Stimulated activated CD4-positive, alpha-beta T cell treated with anti-CD3 and anti-CD28 coated beads, Interleukin-4, amount 100 ng/mL, for 24 hours (primary cell): ENCODE measurements at regions not wholly inside any gene's neighbourhood (a gene's known extent, or its start where the extent isn't known, plus 50 kb on each side); places are given as distances from the start of the nearest gene placed in this dataset.
"Not testable (repeated sequence)": the region's sequence is repeated elsewhere in the genome, so short reads cannot be mapped to it uniquely, and the experiment has no call there.

ENCODE experiments used
- DNase-seq: peaks from one replicate; pipeline ENCODE4 v3.0.0-alpha.2; 2020

DNA sequence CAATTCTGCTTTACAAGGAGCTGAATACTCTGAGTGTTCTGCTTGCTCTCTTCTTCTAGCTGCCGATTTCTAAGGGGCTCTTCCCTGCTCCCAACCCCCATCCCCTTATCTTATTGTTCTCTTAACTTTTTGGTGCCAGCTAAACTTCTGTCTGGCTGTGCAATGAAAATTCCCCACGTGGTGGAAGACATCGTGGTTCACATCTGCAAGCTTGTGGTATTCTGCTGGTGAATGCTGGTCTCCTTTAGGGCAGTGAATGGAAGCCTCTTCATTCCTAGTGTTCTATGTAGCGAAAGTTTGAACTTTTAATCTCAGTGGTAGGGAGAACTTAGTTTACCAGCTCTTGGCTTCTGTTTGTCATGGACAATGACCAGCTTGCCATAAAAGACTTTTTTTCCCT lies 406.0 kb upstream of the ZEB2 start:
- DNase-seq: no peak

- no peak for DNase-seq
These were observed 404.9 kb upstream of the ZEB2 start for GRCh38 chr2:144924827-144925226.

DNA sequence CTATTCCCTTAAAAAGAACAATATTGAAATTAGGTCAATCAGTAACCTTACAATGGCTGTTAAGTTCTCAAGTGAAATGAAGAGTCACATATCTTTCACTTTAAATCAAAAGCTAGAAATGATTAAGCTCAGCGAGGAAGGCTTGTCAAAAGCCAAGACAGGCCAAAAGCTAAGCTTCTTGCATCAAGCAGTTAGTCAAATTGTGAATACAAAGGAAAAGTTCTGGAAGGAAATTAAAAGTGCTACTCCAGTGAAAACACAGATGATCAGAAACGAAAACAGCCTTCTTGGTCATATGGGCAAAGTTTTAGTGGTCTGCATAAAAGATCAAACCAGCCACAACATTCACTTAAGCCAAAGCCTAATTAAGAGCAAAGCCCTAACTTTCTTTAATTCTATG lies 402.6 kb upstream of the ZEB2 start:
- no peak for DNase-seq

DNA sequence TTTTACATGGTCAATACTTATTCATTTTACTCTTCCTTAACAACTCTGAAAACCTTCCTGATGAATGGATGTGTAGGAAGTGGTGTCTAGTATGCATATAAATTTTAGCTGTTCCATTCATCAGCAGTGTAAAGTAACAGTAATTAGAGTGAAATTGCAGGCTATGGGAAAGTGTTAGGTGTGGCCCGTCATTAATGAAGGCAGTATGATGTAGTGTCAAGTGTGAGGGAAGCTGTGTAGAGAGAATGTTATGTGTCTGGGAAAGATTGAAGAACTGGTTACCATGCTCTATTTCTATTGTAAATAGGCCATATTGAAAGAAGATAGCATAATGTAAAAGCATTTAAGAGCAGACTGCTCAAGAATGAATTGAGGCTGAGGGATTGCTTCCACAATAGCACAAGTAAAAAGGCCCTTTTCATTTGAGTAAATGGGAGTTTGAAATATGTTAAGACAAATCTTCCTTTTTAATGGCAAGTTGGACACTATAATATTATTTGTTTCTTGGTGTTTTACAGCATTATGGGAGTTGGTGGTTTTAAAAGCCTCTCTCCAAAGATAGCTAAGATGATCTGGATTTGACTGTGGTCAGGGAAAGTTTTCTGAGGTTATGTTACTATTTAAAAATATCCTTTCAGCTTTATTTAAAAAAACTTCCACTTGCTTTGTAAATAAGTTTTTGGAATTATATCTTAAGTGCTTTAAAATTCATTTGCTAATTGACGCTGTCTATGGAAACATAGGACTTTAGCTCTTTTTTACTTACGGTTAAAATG lies 401.0 kb upstream of the ZEB2 start:
- no peak for DNase-seq

DNA sequence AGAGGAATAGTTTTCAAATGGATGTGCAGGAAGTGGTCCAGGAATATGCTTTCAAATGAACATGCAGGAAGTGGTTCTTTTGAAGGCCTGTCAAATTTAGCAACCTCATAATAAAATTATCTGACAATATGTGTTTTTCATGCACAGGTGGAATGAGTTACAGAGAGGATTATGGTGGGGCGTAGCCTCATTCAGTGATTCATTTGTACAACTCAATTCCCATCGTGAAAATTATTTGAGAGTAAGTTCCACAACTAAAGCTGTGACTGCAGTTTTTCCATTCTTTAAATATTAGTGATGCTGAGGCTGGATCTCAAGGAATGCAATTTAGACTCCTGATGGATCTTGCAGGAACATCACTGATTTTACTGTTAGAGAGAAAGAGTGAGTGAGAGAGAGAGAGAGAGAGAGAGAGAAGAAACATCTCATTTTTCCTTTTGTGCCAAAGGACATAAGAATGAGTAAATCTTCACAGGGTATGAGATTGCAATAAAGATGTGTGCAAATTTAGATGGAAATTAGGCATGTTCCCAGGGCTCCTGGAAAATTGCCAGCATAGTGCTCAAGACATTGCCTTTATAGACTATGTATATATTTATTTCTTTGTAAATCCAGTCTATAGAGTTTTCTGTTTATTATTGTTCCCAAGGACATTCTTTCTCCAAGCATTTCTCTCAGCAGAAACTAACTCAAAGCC lies 394.9 kb upstream of the ZEB2 start:
- DNase-seq: no peak

GRCh38 chr2:144914113-144914512 lies 394.2 kb upstream of the ZEB2 start:
- no peak for DNase-seq

DNA sequence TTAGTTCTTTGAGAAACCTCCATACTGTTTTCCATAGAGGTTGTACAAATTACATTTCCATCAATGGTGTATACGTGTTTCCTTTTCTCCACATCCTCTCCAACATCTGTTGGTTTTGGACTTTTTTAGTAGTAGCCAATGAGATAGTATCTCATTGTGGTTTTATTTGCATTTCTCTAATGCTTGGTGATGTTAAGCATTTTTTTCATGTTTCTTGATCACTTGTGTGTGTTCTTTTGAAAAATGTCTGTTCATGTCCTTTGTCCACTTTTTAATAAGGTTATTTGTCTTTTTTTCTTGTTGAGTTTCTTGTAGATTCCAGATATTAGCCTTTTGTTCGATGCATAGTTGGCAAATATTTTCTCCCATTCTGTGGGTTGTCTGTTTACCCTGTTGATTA lies 392.3 kb upstream of the ZEB2 start:
- DNase-seq: no peak

DNA sequence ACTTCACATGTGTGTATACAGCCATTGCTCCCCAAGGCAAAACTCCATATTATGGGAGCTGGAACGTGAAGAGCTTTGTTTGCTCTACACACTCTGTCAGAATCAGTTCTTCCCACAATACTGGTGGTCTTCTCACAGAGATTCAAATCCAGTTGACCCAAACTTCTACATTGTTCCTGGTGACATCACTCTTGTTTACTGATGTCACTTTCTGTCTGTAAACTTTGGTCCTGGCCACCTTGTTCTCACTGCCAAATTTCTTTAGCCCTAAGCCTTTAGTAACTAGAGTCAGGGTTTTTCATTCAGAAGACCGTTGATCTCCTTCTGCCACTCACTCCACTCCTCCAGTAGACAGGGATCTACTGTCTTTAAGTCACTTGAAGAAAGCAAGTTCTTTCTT lies 386.0 kb upstream of the ZEB2 start:
- no peak for DNase-seq

- no peak for DNase-seq
These were observed 384.7 kb upstream of the ZEB2 start for GRCh38 chr2:144904612-144905011.

GRCh38 chr2:144903045-144903444 lies 383.1 kb upstream of the ZEB2 start:
- not testable (repeated sequence) for DNase-seq

DNA sequence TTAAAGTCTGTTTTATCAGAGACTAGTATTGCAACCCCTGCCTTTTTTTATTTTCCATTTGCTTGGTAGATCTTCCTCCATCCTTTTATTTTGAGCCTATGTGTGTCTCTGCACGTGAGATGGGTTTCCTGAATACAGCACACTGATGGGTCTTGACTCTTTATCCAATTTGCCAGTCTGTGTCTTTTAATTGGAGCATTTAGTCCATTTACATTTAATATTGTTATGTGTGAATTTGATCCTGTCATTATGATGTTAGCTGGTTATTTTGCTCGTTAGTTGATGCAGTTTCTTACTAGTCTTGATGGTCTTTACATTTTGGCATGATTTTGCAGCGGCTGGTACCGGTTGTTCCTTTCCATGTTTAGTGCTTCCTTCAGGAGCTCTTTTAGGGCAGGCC lies 381.5 kb upstream of the ZEB2 start:
- not testable (repeated sequence) for DNase-seq

GRCh38 chr2:144896341-144896740 lies 376.4 kb upstream of the ZEB2 start:
- no peak for DNase-seq

GRCh38 chr2:144894612-144895599 lies 375.0 kb upstream of the ZEB2 start:
- DNase-seq: no peak

DNA sequence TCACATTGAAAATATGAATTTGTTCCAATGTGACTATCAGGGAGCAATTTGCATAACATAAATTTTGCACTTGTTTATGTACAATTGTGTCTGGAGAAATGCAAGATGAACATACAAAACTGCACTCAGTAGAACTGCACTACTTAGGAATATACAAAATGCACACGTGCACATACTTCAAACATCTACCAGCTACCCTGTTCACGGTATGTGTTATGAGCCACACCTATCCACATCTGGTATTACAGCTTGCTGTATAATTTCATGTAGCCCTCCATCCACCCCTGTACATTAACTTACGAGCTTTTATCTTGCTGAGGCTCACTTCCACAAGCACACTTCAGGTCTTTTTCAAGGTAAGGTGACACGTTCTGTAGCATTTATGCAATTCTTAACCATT lies 373.5 kb upstream of the ZEB2 start:
- no peak for DNase-seq

GRCh38 chr2:144890828-144891227 lies 370.9 kb upstream of the ZEB2 start:
- DNase-seq: no peak

DNA sequence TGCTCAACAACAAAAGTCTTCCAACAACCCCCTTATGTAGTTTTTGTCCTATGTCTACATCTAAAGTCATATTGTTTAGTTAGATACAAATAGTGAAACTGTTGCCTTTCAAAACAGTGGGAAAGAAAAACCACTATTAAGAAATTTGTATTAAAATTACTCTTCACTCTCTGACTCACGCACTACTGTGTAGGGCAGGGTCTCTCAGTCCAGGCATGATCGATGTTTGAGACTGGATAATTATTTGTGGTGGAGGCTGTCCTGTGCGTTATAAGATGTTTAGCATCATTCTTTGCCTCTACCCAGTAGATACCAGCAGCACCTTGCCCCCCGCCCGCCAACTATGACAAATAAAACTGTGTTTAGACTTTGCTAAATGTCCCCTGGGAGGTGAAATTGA lies 369.4 kb upstream of the ZEB2 start:
- DNase-seq: no peak

GRCh38 chr2:144886862-144887261 lies 366.9 kb upstream of the ZEB2 start:
- no peak for DNase-seq

DNA sequence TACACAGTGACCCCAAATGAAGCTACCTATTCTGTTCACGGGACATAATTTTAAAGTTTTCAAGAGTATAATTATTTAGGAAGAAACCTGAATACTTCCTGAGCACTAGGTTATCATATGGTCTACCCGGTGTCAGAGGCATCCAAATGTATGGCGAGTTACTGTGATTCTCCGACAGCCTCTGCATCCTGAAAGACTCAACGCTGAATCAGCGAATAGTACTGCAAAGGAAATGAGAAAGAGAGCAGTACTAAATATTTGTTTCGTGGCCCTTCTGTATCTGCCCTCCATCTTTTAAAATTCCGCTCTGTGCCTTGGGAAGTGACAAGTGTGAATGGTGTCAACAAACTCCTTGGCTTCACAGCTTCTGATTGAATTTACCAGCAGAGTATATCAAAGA lies 358.0 kb upstream of the ZEB2 start:
- no peak for DNase-seq

DNA sequence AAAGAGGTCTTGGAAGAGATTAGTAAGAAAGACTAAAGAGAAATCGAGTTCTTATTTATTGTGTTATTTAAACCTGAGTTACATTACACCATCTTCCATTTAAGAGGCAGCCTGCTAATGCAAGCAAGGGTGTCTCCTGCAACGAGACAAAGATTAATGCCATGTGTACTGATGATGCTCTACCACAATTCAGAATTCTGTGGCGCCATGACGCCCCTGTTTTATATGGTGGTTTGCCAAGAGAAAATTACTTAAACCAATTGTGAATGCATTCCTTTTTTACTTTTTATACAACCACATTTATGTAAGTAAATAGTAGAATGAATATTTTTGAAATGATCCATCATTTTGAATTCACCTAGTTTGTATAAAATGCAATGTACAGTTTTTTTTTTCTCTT lies 356.1 kb upstream of the ZEB2 start:
- no peak for DNase-seq

GRCh38 chr2:144875290-144875969 lies 355.5 kb upstream of the ZEB2 start:
- no peak for DNase-seq

GRCh38 chr2:144865670-144866069 lies 345.8 kb upstream of the ZEB2 start:
- DNase-seq: no peak

- DNase-seq: no peak
These were observed 339.8 kb upstream of the ZEB2 start for GRCh38 chr2:144859716-144860115.

- no peak for DNase-seq
These were observed 338.3 kb upstream of the ZEB2 start for GRCh38 chr2:144858211-144858610.
